SU-DHL-6 (cell line): ENCODE measurements at regions not wholly inside any gene's neighbourhood (a gene's known extent, or its start where the extent isn't known, plus 50 kb on each side); places are given as distances from the start of the nearest gene placed in this dataset.

Source experiments
- H2AFZ ChIP-seq: fragments of 200-600 bp; sonication (generic); 2 replicates; pipeline ENCODE4 v1.6.1; 2014; ENCODE audit warnings: low read depth, mild to moderate bottlenecking, moderate library complexity, mixed read lengths, antibody characterized with exemption, low read length; ENCODE audit not compliant: severe bottlenecking
- H3F3A ChIP-seq: fragments of 200-600 bp; shearing (Covaris generic); 2 replicates; pipeline ENCODE4 v1.6.0; 2016; ENCODE audit warnings: antibody characterized with exemption, mild to moderate bottlenecking; ENCODE audit not compliant: insufficient read depth
- H3K27ac ChIP-seq: fragments of 200-600 bp; sonication (generic); 2 replicates; pipeline ENCODE4 v1.5.1; 2016; ENCODE audit warnings: low read depth, mild to moderate bottlenecking, low read length, moderate library complexity, mixed read lengths
- H3K27me3 ChIP-seq: fragments of 200-600 bp; sonication (generic), shearing (Covaris generic); 2 replicates; pipeline ENCODE4 v1.6.0; 2014; ENCODE audit warnings: mild to moderate bottlenecking, low read length
- H3K36me3 ChIP-seq: fragments of 200-600 bp; sonication (generic); 2 replicates; pipeline ENCODE4 v1.6.1; 2014; ENCODE audit warnings: mild to moderate bottlenecking, low read length, mixed read lengths
- H3K4me2 ChIP-seq: fragments of 300-600, 200-600 bp; shearing (Covaris generic), sonication (generic); 2 replicates; pipeline ENCODE4 v1.6.0; 2014; ENCODE audit warnings: low read length, low read depth, mild to moderate bottlenecking; ENCODE audit not compliant: poor library complexity, severe bottlenecking
- H3K4me3 ChIP-seq: fragments of 200-600 bp; sonication (generic); 2 replicates; pipeline ENCODE4 v1.5.1; 2014; ENCODE audit warnings: antibody characterized with exemption, low read length, mild to moderate bottlenecking, mixed read lengths; ENCODE audit not compliant: insufficient read depth, poor library complexity, severe bottlenecking
- H3K79me2 ChIP-seq: fragments of 200-600 bp; sonication (generic); 2 replicates; pipeline ENCODE4 v1.6.1; 2014; ENCODE audit warnings: mild to moderate bottlenecking, low read length, moderate library complexity; ENCODE audit not compliant: insufficient read depth
- H3K9ac ChIP-seq: fragments of 200-600 bp; sonication (generic); 2 replicates; pipeline ENCODE4 v1.7.0; 2014; ENCODE audit warnings: mild to moderate bottlenecking, low read length
- H3K9me2 ChIP-seq: fragments of 200-600 bp; sonication (generic); replicated peaks from 2 replicates; pipeline ENCODE4 v1.6.1; 2014; ENCODE audit warnings: low read length; ENCODE audit not compliant: insufficient read depth
- H3K9me3 ChIP-seq: fragments of 200-600 bp; sonication (generic); 2 replicates; pipeline ENCODE4 v1.6.1; 2014; ENCODE audit warnings: low read length, mixed read lengths; ENCODE audit not compliant: insufficient read depth
- H4K20me1 ChIP-seq: fragments of 200-600 bp; sonication (generic); 2 replicates; pipeline ENCODE4 v1.6.1; 2014; ENCODE audit warnings: low read depth, mild to moderate bottlenecking, antibody characterized with exemption, low read length, moderate library complexity, mixed read lengths
- EZH2phosphoT487 ChIP-seq: fragments of 200-600 bp; sonication (generic), shearing (Covaris generic); conservative IDR thresholded peaks from 2 replicates; pipeline ENCODE4 v1.6.1; 2018; ENCODE audit warnings: mild to moderate bottlenecking, antibody characterized with exemption, low read length, moderate library complexity, mixed read lengths
- TF ChIP-seq, protein P1 (sequence below): fragments of 200-600 bp; sonication (generic); IDR thresholded peaks from one replicate; pipeline ENCODE4 v1.5.1; 2017; ENCODE audit warnings: antibody characterized with exemption, mild to moderate bottlenecking, low read length, moderate library complexity; ENCODE audit not compliant: insufficient read depth, poor library complexity, severe bottlenecking

DNA sequence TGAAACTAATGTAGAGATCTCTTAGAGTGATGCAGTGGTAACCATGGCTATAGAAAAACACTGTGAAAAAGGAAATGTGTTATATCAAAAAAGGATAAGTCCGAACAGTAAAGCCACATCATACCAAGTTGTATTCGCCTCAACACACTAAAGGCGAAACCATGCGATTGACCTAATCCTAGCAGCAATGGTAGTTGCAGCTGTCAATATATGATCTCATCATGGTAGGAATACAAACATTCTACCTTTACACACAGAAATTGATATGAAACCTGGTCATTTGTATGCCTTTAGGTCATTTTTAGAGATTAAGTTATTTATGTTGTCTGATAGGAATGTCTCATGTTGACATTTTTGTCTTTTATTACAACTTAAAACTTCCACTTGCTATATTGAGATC lies 271.9 kb downstream of the SLITRK6 start:
- Histone ChIP-seq H3K9ac (no peak overlapping the region), H3K4me2 (no peak overlapping the region), H3K4me3 (no peak overlapping the region), H3F3A (no peaks in the 10 kb centered on the region), H3K36me3 (no peaks in the 10 kb centered on the region), H3K9me2 (no peaks in the 10 kb centered on the region; the same call in 1 of the 2 replicates), H2AFZ (no peak overlapping the region), H3K27ac (no peak overlapping the region), H3K79me2 (no peaks in the 10 kb centered on the region), H3K27me3 (no peaks in the 10 kb centered on the region), H4K20me1 (no peaks in the 10 kb centered on the region), H3K9me3 (no peaks in the 10 kb centered on the region)
- no peak for TF ChIP-seq EZH2phosphoT487
- TF ChIP-seq, protein P1, sequence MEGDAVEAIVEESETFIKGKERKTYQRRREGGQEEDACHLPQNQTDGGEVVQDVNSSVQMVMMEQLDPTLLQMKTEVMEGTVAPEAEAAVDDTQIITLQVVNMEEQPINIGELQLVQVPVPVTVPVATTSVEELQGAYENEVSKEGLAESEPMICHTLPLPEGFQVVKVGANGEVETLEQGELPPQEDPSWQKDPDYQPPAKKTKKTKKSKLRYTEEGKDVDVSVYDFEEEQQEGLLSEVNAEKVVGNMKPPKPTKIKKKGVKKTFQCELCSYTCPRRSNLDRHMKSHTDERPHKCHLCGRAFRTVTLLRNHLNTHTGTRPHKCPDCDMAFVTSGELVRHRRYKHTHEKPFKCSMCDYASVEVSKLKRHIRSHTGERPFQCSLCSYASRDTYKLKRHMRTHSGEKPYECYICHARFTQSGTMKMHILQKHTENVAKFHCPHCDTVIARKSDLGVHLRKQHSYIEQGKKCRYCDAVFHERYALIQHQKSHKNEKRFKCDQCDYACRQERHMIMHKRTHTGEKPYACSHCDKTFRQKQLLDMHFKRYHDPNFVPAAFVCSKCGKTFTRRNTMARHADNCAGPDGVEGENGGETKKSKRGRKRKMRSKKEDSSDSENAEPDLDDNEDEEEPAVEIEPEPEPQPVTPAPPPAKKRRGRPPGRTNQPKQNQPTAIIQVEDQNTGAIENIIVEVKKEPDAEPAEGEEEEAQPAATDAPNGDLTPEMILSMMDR: no peak

DNA sequence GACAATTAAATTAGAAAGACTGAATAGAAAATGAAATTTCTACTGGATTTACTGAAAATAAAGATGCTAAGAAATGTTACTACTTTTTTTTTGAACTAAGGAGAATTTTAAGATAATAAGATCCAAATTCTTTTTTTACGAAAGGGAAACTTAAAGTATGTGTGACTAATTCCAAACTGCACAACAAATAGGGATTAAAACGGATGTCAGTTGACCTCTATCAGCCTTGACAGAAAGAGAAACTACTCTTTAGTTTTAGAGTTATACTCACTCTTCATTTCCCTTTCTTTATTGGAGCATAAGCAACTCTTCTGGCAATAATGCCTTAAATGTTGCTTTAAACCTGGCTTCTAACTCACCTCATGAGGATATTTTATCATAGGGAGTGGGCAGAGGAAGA lies 273.8 kb downstream of the SLITRK6 start:
- H3F3A ChIP-seq: no peaks in the 10 kb centered on the region
- no peak overlapping the region for H3K9ac ChIP-seq
- no peaks in the 10 kb centered on the region; the same call in 1 of the 2 replicates for H3K9me2 ChIP-seq
- no peak overlapping the region for H2AFZ ChIP-seq
- TF ChIP-seq EZH2phosphoT487: no peak
- TF ChIP-seq, protein P1: no peak
- no peaks in the 10 kb centered on the region for H3K27me3 ChIP-seq
- H3K4me2 ChIP-seq: no peak overlapping the region
- no peaks in the 10 kb centered on the region for H3K9me3 ChIP-seq
- H3K36me3 ChIP-seq: no peaks in the 10 kb centered on the region
- no peak overlapping the region for H3K27ac ChIP-seq
- H3K4me3 ChIP-seq: no peak overlapping the region
- H4K20me1 ChIP-seq: no peaks in the 10 kb centered on the region
- no peaks in the 10 kb centered on the region for H3K79me2 ChIP-seq

DNA sequence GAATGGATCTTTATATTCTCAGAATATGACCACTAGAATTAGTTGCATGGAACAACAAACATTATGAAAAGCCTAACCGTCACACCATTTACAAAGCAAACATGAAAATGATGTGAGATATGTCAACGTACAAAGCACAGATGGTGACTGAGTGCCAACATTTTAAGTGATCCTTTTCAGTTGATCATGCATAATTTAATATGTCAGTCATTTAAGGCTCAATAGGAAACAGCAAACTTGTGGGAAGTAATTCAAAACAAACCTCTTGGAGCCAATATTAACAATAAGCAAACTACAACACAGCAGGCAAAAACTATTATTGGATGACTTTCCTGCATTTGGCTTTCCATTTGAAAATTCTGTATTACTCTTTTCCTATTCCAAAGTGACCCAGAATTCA lies 277.6 kb downstream of the SLITRK6 start:
- no peak overlapping the region for H3K4me3 ChIP-seq
- no peak overlapping the region for H3K9ac ChIP-seq
- H3F3A ChIP-seq: no peaks in the 10 kb centered on the region
- TF ChIP-seq, protein P1: no peak
- no peak for TF ChIP-seq EZH2phosphoT487
- no peaks in the 10 kb centered on the region for H4K20me1 ChIP-seq
- H3K36me3 ChIP-seq: no peaks in the 10 kb centered on the region
- no peak overlapping the region for H3K27ac ChIP-seq
- no peak overlapping the region for H3K4me2 ChIP-seq
- no peaks in the 10 kb centered on the region for H3K27me3 ChIP-seq
- no peaks in the 10 kb centered on the region for H3K9me3 ChIP-seq
- H3K79me2 ChIP-seq: no peaks in the 10 kb centered on the region
- H2AFZ ChIP-seq: no peak overlapping the region
- no peaks in the 10 kb centered on the region; the same call in 1 of the 2 replicates for H3K9me2 ChIP-seq
